DOHH2 (cell line): ENCODE measurements at regions not wholly inside any gene's neighbourhood (a gene's known extent, or its start where the extent isn't known, plus 50 kb on each side); places are given as distances from the start of the nearest gene placed in this dataset.

Experiments used
- CTCF ChIP-seq: fragments of 200-600 bp; sonication (generic); IDR thresholded peaks from one replicate; pipeline ENCODE4 v1.5.1; 2014; ENCODE audit warnings: antibody characterized with exemption, mild to moderate bottlenecking, low read depth, low read length; ENCODE audit not compliant: poor library complexity, severe bottlenecking
- EZH2phosphoT487 ChIP-seq: fragments of 200-600 bp; sonication (generic); IDR thresholded peaks from 2 replicates; pipeline ENCODE4 v1.6.1; 2017; ENCODE audit warnings: borderline replicate concordance, mild to moderate bottlenecking, antibody characterized with exemption, low read length, moderate library complexity, mixed read lengths

- TF ChIP-seq CTCF (no peak), EZH2phosphoT487 (no peak)
Measured at GRCh38 chr21:18744840-18745239, 341.3 kb upstream of the TMPRSS15 start.
